Stimulated activated CD4-positive, alpha-beta T cell treated with anti-CD3 and anti-CD28 coated beads, Interleukin-1b, Interleukin-23, amount 100 ng/mL, for 24 hours (primary cell): ENCODE measurements at regions not wholly inside any gene's neighbourhood (a gene's known extent, or its start where the extent isn't known, plus 50 kb on each side); places are given as distances from the start of the nearest gene placed in this dataset.

Experiments used
- DNase-seq, 4 experiments: peaks; one replicate each; pipeline ENCODE4 v3.0.0-alpha.2; 2020; ENCODE audit warnings: low read depth in 4 of 4, low spot score in 1 of 4

DNA sequence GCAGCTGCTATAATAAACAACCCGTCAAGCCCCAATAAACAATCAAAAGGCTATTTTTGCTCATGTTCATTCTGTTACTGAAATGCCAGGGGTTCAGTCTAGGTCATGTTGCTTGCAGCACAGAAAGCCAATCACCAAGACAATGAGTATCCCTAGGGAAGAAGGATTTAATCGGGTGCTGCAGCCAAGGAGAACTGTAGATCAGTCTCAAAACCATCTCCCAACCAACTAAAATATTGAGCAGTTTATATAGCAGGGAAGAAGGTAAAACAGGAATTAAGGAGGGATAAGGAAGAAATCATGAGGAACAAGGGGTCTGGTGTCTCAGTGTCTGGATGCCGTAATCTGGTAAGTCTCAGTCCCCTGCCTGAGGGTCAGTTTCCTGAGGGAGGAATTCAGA, 169.5 kb downstream of the BLID start:
- DNase-seq = no peak

DNA sequence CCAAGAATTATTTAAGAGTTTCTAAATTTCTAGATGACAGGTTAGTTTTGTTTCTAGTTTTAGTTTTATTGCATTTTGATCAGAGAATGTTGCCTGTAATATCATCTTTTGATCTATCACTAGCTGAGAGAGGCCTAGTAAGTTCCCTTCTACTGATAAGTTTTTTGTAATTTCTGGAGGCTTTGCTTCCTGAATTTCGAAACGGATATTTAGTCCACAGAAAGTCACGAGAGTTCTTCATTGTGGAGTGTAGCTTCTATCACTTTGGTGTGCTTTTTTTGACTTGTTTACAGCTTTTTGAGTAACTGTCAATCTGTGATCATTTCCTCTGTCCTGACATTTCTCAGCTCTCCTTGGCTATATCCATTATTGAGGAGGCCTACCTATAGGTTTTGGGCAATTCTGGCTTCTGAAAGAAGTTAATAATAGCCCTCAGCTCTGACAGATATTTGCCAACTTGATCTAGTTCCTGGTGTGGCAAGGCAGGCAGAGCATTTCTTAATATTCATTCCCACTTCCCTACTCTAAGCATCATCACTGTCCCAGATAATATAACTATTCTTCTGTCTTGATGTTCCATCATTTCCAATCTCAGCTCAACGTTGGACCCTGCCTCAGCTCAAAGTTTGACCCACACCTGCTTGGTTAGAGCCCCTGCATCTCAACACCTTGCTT, 171.3 kb downstream of the BLID start:
- no peak for DNase-seq

DNA sequence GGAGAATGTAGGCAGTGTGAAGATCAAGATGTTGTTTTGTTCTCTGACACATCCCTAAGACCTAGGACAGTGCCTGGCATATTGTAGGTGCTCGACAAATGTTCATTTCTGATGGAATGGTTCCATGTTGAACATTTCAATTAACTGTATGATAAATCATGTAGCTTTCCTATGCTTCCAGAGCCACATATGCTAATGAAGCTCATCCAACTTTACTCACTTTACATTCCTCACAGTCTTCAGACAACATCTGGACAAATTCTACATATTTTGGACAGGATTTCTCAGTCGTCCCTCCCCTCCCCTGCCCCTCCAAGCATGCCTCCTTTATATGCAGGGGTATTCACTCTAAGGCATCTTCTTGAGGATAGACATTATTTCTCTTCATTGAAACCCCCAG, 177.9 kb downstream of the BLID start:
- no peak for DNase-seq

GRCh38 chr11:121936781-121937447, 179.1 kb downstream of the BLID start:
- DNase-seq = no peak

- DNase-seq = no peak
Measured at GRCh38 chr11:121936370-121936769, 179.6 kb downstream of the BLID start.

GRCh38 chr11:121933694-121934093, 182.3 kb downstream of the BLID start:
- DNase-seq = no peak

GRCh38 chr11:121933294-121933693, 182.7 kb downstream of the BLID start:
- no peak for DNase-seq

DNA sequence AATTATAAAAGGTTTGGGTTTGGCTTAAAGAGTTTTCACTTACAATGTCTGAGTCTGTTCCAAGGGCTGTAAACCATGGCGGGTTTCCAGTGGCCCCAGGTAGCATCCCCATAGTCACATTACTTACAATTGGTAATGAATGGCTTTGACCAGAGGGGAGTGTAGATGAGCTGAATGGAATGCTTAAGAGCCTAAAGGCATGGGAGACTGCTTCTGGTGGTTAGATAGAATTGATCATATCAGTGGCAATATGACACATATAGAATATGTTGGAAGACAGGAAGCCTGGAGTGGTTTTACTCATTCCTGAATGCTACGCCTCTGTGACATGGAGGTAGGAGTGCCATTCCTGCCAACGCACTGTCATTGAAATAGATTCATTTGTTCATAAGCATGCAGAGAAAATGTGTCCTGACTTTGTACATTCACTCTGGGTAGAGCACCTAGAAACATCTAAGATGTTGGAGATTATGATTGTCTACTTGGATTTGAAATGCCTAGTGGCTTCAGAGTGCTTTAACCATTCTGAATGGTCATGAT, 183.3 kb downstream of the BLID start:
- no peak for DNase-seq

DNA sequence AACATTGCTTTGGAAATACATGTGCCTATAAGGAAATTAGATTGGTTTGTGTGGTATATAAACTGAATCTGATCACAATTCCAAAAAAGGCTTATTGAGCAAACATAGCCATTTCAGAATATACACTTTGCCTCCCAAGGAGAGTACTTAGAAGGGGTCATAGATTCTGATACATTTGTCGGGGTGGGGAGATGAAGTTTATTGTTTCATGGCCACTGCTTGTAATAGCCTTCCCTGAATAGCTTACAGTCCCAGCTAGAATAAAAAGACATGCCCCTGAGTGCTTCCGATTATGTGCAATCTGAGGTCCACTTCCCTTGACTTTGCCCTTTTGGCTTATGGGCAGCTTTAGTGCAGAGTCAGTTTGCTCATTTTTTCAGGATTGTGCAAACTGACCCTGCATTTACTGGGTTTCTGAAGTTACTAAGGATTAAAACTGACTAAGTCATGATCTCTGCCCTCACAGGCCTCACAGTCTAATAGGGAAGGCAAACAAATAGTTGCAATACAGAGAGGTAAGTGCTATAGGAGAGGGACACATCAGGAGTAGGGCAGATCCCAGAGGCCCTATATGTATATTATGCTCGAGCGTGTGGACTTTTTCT, 184.2 kb downstream of the BLID start:
- no peak for DNase-seq

- DNase-seq = no peak
Measured at GRCh38 chr11:121931121-121931520, 184.9 kb downstream of the BLID start.

- DNase-seq = no peak
Measured at GRCh38 chr11:121930004-121930965, 185.7 kb downstream of the BLID start.

- no peak for DNase-seq
Measured at GRCh38 chr11:121929581-121929980, 186.4 kb downstream of the BLID start.

DNA sequence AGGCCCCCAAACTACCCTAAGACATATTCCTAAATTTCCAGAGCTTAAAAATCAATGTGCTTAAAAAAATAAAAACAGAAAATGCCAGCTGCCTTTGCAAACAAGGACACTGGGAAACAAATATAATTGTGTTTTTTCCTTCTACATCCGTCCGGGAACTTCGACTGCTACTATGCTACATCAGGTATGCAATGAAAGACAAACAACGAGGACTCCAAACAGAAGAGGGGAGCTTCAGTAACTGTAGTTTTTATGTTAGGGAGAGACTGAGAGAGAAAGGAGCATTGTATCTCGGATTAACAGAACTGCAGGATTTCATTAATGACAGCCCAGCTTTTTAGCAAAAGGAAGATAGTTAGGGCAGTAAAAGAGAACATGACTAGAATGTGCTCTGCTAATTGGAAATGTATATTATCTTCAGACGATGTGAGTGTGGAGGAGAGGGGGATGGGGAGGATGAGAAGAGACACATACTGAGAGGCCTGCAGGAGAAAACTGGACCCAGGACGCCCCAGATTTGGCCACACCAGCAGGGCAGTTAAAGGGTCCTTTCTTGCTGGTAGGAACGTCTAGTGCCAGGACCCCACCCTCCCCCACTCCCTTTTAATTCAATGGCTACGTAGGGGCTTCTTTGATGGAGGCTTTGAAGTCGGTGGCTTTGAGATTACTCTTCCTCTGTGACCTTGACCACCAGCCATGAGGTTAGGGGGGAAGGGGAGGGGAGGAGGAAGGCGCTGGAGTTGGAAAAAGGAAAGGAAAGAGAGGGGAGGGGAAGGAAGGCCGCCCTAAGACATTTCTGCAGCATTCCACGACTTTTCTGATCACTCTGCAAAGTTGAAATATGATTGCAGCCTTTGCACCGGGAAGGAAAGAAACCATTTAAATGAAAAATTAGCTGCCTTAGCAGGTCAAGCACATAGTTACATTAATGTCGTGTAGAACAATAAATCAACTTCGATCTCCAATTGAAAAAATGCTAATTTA, 187.1 kb downstream of the BLID start:
- no peak for DNase-seq

GRCh38 chr11:121927789-121928188, 188.2 kb downstream of the BLID start:
- DNase-seq = no peak

- no peak for DNase-seq
Measured at GRCh38 chr11:121927097-121927785, 188.8 kb downstream of the BLID start.

- DNase-seq = no peak
Measured at GRCh38 chr11:121924191-121924590, 191.8 kb downstream of the BLID start.

DNA sequence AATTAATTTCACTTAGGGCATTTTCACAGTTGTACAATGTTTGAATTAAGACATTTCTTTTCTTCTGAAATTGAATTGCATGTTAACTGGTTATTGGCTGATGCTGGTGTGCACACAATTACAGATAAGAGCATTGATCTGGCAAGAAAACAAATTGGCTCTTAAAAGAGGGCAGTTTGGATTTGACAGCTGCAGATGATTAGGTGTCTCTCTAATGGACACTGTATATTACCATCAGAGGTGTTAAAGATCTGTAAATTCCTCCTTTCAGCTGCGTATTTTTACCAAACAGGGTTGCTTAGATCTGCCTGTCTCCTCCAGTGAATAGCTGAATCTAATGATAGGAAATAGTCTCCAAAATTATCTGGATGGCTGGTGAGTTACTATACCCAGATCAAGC, 198.5 kb downstream of the BLID start:
- DNase-seq = no peak

GRCh38 chr11:121914508-121915059, 201.4 kb downstream of the BLID start:
- no peak for DNase-seq

DNA sequence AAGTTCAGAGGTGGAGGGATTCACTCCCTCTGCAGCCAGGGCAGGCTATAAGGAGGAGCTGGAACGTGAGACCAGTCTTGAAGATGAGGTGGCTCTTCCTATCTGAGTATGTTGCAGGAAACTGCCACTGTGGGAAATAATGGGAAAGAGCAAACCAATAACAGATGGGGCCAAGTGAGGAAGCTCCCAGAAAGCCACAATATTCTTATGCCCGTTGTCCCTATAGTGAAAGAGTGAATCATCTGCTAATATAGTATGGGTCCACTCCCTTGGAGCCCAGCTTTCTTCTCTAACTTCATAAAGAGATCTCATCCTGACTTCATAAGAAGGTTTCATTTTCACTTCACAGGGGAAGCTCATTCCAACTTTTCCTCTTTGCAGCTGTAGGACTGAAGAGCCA, 206.4 kb downstream of the BLID start:
- DNase-seq = no peak
